ENCODE measurements at regions not wholly inside any gene's neighbourhood (a gene's known extent, or its start where the extent isn't known, plus 50 kb on each side); places are given as distances from the start of the nearest gene placed in this dataset.

DNA sequence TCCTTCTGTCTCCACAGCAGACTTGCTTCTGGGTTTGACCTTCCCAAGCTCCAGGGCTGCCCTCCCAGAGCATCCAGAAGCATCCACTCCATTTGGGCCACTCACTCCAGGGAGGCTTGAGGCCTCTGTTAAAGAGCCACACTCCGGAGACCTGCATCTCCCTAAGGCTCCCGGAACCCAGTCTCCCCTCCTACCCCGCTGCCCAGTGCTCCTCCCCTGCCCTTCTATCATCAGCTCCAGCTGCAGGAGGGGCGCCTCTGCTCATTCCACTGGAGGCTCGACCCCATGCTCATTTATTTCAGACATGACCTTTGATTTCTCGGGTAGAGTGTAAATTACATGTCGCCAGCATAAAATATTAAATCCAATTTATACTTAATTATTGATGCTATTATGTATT lies 142.5 kb downstream of the SYF2 start:
- H3K4me1 ChIP-seq (ENCODE audit: control insufficient read depth, insufficient read depth, low read length), result no peaks in the 10 kb centered on the region
- in situ Hi-C loops (cut with HindIII; ENCODE audit: low pct_unique_long_range_greater_than_20kb, low sequenced_read_pairs) (no loop called here), intact Hi-C loops (cut with micrococcal nuclease; ENCODE audit: unreplicated experiment) (loop anchor here (10.0 kb wide), 1 partner anchor 165 kb away; no protein-coding TSS in a partner anchor)
- TF ChIP-seq, protein P1, sequence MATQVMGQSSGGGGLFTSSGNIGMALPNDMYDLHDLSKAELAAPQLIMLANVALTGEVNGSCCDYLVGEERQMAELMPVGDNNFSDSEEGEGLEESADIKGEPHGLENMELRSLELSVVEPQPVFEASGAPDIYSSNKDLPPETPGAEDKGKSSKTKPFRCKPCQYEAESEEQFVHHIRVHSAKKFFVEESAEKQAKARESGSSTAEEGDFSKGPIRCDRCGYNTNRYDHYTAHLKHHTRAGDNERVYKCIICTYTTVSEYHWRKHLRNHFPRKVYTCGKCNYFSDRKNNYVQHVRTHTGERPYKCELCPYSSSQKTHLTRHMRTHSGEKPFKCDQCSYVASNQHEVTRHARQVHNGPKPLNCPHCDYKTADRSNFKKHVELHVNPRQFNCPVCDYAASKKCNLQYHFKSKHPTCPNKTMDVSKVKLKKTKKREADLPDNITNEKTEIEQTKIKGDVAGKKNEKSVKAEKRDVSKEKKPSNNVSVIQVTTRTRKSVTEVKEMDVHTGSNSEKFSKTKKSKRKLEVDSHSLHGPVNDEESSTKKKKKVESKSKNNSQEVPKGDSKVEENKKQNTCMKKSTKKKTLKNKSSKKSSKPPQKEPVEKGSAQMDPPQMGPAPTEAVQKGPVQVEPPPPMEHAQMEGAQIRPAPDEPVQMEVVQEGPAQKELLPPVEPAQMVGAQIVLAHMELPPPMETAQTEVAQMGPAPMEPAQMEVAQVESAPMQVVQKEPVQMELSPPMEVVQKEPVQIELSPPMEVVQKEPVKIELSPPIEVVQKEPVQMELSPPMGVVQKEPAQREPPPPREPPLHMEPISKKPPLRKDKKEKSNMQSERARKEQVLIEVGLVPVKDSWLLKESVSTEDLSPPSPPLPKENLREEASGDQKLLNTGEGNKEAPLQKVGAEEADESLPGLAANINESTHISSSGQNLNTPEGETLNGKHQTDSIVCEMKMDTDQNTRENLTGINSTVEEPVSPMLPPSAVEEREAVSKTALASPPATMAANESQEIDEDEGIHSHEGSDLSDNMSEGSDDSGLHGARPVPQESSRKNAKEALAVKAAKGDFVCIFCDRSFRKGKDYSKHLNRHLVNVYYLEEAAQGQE (IDR thresholded peaks at IDR 0.05; ENCODE audit: insufficient read depth in 1 of 2, low read depth in 2 of 2, low read length in 1 of 2), result no peak
- TF ChIP-seq TCF7L2 (IDR thresholded peaks at IDR 0.05; ENCODE audit: low read depth, low read length) (no peak), POLR2AphosphoS5 (IDR thresholded peaks at IDR 0.05; ENCODE audit: low read depth, low read length) (no peak), SIN3A (IDR thresholded peaks at IDR 0.05; ENCODE audit: borderline replicate concordance, insufficient read depth, low read depth, low read length) (no peak)
- TF ChIP-seq, protein P2, sequence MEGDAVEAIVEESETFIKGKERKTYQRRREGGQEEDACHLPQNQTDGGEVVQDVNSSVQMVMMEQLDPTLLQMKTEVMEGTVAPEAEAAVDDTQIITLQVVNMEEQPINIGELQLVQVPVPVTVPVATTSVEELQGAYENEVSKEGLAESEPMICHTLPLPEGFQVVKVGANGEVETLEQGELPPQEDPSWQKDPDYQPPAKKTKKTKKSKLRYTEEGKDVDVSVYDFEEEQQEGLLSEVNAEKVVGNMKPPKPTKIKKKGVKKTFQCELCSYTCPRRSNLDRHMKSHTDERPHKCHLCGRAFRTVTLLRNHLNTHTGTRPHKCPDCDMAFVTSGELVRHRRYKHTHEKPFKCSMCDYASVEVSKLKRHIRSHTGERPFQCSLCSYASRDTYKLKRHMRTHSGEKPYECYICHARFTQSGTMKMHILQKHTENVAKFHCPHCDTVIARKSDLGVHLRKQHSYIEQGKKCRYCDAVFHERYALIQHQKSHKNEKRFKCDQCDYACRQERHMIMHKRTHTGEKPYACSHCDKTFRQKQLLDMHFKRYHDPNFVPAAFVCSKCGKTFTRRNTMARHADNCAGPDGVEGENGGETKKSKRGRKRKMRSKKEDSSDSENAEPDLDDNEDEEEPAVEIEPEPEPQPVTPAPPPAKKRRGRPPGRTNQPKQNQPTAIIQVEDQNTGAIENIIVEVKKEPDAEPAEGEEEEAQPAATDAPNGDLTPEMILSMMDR (IDR thresholded peaks at IDR 0.05), result no peak
- no peaks in the 10 kb centered on the region for H3K36me3 ChIP-seq (ENCODE audit: control insufficient read depth, insufficient read depth, low read length)
- ChIA-PET CTCF (interaction anchor here (0.6 kb wide), 1 partner anchor 216 kb away, joined by 4 read pairs; no protein-coding TSS in a partner anchor), POLR2A (interaction anchor here (0.6 to 0.7 kb wide), 2 partner anchors 53 to 177 kb away, joined by 3 to 5 read pairs; no protein-coding TSS in a partner anchor)
- no peaks in the 10 kb centered on the region for H3K27me3 ChIP-seq (ENCODE audit: control insufficient read depth, insufficient read depth, low read length)
- no TSS peak for BruUV-seq (replicated peaks)
- H3K27ac ChIP-seq (ENCODE audit: low read length), result no peak overlapping the region
- no peak for DNase-seq (ENCODE audit: low read depth, low spot score)
- no peaks in the 10 kb centered on the region for H3K9me3 ChIP-seq (ENCODE audit: control insufficient read depth, insufficient read depth, low read depth, low read length)
- ATAC-seq, result no peak
- no peak overlapping the region for H3K4me3 ChIP-seq (ENCODE audit: low read depth in 2 of 2, low read length in 2 of 2)

DNA sequence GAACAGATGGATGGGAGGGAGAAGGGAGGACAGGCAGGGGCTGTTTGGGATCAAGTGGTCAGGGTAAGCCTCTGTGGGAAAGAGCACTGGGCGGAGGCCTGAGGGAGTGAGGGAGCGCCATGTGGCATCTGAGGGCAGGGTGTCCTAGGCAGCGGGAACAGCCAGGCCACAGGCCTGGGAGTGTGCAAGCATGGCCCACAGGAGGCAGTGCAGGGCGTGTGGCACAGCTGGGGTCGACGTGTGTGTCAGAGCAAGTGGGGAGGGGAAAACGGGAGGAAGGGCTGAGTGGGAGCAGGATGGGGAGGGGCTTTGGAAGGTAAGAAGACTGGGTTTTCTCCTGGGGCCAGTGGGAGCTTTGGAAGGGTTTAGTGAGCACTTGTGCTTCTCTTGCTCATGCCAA lies 143.4 kb downstream of the SYF2 start:
- in situ Hi-C loops (cut with HindIII; ENCODE audit: low pct_unique_long_range_greater_than_20kb, low sequenced_read_pairs) (no loop called here), intact Hi-C loops (cut with micrococcal nuclease; ENCODE audit: unreplicated experiment) (no loop called here)
- no peaks in the 10 kb centered on the region for H3K9me3 ChIP-seq (ENCODE audit: control insufficient read depth, insufficient read depth, low read depth, low read length)
- CTCF ChIA-PET, result no interaction called here
- H3K4me3 ChIP-seq (ENCODE audit: low read depth in 2 of 2, low read length in 2 of 2), result no peak overlapping the region
- no peaks in the 10 kb centered on the region for H3K4me1 ChIP-seq (ENCODE audit: control insufficient read depth, insufficient read depth, low read length)
- POLR2A ChIA-PET, result interaction anchor here (0.7 kb wide), 1 partner anchor 176 kb away, joined by 3 read pairs; no protein-coding TSS in a partner anchor
- DNase-seq (ENCODE audit: low read depth, low spot score) (no peak), ATAC-seq (no peak)
- no TSS peak for BruUV-seq (replicated peaks)
- no peaks in the 10 kb centered on the region for H3K27me3 ChIP-seq (ENCODE audit: control insufficient read depth, insufficient read depth, low read length)
- TF ChIP-seq TCF7L2 (IDR thresholded peaks at IDR 0.05; ENCODE audit: low read depth, low read length) (no peak), SIN3A (IDR thresholded peaks at IDR 0.05; ENCODE audit: borderline replicate concordance, insufficient read depth, low read depth, low read length) (no peak), POLR2AphosphoS5 (IDR thresholded peaks at IDR 0.05; ENCODE audit: low read depth, low read length) (no peak)
- TF ChIP-seq, protein P1 (IDR thresholded peaks at IDR 0.05; ENCODE audit: insufficient read depth in 1 of 2, low read depth in 2 of 2, low read length in 1 of 2), result no peak
- TF ChIP-seq, protein P2 (IDR thresholded peaks at IDR 0.05), result no peak
- H3K36me3 ChIP-seq (ENCODE audit: control insufficient read depth, insufficient read depth, low read length), result no peaks in the 10 kb centered on the region
- H3K27ac ChIP-seq (ENCODE audit: low read length), result no peak overlapping the region
